ENCODE measurements at regions not wholly inside any gene's neighbourhood (a gene's known extent, or its start where the extent isn't known, plus 50 kb on each side); places are given as distances from the start of the nearest gene placed in this dataset.

DNA sequence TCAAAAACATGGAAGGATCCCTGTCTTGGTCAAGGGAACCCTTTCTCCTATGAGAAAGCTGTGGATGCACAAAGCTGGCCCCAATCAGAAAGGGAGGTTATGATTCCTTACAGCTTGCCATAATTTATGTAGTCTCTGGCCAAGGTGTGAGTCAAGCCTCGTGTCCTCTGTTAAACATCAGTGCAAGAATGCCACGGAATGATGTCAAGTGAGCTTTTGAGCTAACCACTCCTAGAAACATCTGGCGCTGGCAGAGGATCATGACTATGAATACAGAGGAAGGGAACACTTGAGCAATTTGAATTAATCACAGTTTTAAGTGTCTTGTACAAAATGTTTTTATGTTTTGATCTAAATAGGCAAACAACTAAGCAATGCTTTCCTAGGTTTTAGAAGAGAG lies 51.5 kb upstream of the RAP2C start:
- Histone ChIP-seq H3K27ac (peak overlapping the region in 1 of 2 donors; percentile 67), H3K4me3 (no peak overlapping the region)
- no peak for DNase-seq (ENCODE audit: low spot score)
- TF ChIP-seq, protein P1, sequence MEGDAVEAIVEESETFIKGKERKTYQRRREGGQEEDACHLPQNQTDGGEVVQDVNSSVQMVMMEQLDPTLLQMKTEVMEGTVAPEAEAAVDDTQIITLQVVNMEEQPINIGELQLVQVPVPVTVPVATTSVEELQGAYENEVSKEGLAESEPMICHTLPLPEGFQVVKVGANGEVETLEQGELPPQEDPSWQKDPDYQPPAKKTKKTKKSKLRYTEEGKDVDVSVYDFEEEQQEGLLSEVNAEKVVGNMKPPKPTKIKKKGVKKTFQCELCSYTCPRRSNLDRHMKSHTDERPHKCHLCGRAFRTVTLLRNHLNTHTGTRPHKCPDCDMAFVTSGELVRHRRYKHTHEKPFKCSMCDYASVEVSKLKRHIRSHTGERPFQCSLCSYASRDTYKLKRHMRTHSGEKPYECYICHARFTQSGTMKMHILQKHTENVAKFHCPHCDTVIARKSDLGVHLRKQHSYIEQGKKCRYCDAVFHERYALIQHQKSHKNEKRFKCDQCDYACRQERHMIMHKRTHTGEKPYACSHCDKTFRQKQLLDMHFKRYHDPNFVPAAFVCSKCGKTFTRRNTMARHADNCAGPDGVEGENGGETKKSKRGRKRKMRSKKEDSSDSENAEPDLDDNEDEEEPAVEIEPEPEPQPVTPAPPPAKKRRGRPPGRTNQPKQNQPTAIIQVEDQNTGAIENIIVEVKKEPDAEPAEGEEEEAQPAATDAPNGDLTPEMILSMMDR (IDR thresholded peaks at IDR 0.05), result no peak

DNA sequence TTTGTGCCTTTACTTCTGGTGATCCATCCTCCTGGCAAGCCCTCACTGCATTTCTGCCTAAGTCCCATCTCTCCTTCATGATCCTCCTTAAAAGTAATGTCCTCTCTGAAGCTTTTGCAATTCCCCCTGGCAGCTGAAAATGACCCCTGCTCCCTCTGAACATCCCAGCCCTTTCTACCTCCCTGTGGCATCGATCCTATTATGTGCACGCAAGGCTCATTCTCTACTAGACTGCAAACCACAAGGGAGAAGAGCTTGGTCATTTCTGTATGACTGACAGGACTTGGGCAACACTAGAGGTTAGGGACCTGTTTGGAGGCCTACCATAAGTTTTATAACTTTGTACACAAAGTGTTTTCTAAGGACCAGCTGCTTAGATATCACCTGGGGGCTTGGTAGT lies 50.8 kb upstream of the RAP2C start:
- Histone ChIP-seq H3K4me3 (no peak overlapping the region), H3K27ac (peak overlapping the region in 1 of 2 donors; percentile 46)
- TF ChIP-seq, protein P1 (IDR thresholded peaks at IDR 0.05), result no peak
- no peak for DNase-seq (ENCODE audit: low spot score)
